PFSK-1 (cell line): ENCODE measurements at regions not wholly inside any gene's neighbourhood (a gene's known extent, or its start where the extent isn't known, plus 50 kb on each side); places are given as distances from the start of the nearest gene placed in this dataset.

Experiments
- FOXP2 ChIP-seq: optimal IDR thresholded peaks from 2 replicates; pipeline ENCODE3; 2011; ENCODE audit warnings: borderline replicate concordance, control low read depth, inconsistent platforms; ENCODE audit not compliant: insufficient read depth; ENCODE audit errors: extremely low read length, extremely low read depth
- POLR2AphosphoS5 ChIP-seq: IDR thresholded peaks from 2 replicates; pipeline ENCODE4 v1.6.1; 2012; ENCODE audit warnings: low read depth, mild to moderate bottlenecking, control low read depth, low read length, moderate library complexity
- REST ChIP-seq, 2 experiments: IDR thresholded peaks; 2 replicates each; pipeline versions ENCODE4 v1.6.1 to v1.8.0; 2011 to 2012; ENCODE audit warnings: low read depth in 2 of 2, low read length in 2 of 2, control low read depth in 1 of 2, inconsistent platforms in 1 of 2, mild to moderate bottlenecking in 1 of 2, moderate library complexity in 1 of 2; ENCODE audit not compliant: insufficient read depth in 1 of 2
- SIN3A ChIP-seq: IDR thresholded peaks from 2 replicates; pipeline ENCODE4 v1.6.1; 2012; ENCODE audit warnings: mild to moderate bottlenecking, low read length, moderate library complexity, borderline replicate concordance; ENCODE audit not compliant: insufficient read depth

DNA sequence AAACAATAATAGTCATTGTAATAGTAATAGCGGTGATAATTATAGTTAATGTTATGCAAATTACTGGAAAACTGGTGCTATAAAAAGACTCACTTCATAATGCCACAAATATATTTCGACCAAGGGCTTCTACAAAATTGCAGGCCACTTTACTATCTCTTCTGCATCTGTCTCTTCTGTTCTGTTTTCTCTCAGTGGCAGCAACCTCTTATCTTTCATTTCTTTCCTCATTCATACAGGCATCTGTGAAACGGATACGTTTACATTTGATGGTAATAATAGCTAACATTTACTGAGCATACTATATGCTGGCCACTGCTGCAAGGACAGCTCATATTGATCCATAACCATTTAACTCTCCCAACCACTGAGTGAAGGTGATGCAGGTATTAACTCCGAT is 537.4 kb upstream of the PFKP start:
- TF ChIP-seq REST (IDR thresholded peaks at IDR 0.05; ENCODE audit: insufficient read depth in 1 of 2, low read depth in 2 of 2, low read length in 2 of 2) (no peak), POLR2AphosphoS5 (no peak), SIN3A (no peak), FOXP2 (no peak)
